HEK293 (cell line): ENCODE measurements at regions not wholly inside any gene's neighbourhood (a gene's known extent, or its start where the extent isn't known, plus 50 kb on each side); places are given as distances from the start of the nearest gene placed in this dataset.

Experiments
- CTCF ChIA-PET: fragments of 350-600 bp; formaldehyde crosslinking; extraction: SDS; loops from one replicate; lab custom pipeline; 2021; ENCODE audit warnings: antibody characterized with exemption; lab: Yijun Ruan, JAX
- POLR2A ChIA-PET: fragments of 300-600 bp; formaldehyde crosslinking; extraction: SDS; loops from one replicate; lab custom pipeline; 2020; ENCODE audit warnings: antibody characterized with exemption, inconsistent platforms; lab: Yijun Ruan, JAX
- H3K27ac ChIP-seq: fragments of 200-500 bp; sonication (Bioruptor generic); 2 replicates; pipeline ENCODE4 v1.5.1; 2014; ENCODE audit warnings: low read depth, low read length, control low read depth, inconsistent platforms; ENCODE audit errors: extremely low read depth
- H3K36me3 ChIP-seq, 2 experiments: fragments of 200-500 bp in 1 of 2; sonication (Bioruptor generic) in 1 of 2; 1 replicate in 1 of 2; 2 replicates in 1 of 2; pipeline ENCODE4 v1.5.1; 2014 to 2017; ENCODE audit warnings: inconsistent platforms in 2 of 2, low read length in 2 of 2; ENCODE audit not compliant: control insufficient read depth in 2 of 2, insufficient read depth in 1 of 2
- H3K4me1 ChIP-seq: fragments of 200-500 bp; sonication (Bioruptor generic); 2 replicates; pipeline ENCODE4 v1.5.1; 2014; ENCODE audit warnings: mild to moderate bottlenecking, low read length, inconsistent platforms; ENCODE audit not compliant: control insufficient read depth, insufficient read depth
- H3K4me3 ChIP-seq: 2 replicates; pipeline ENCODE4 v1.5.1; 2011; ENCODE audit warnings: low read depth, mild to moderate bottlenecking, control low read depth, low read length, moderate library complexity
- H3K9me3 ChIP-seq: fragments of 200-500 bp; sonication (Bioruptor generic); 2 replicates; pipeline ENCODE4 v1.5.1; 2014; ENCODE audit warnings: low read depth, low read length, inconsistent platforms; ENCODE audit not compliant: control insufficient read depth, insufficient read depth
- EGR2 ChIP-seq: fragments of 450-650 bp; formaldehyde crosslinking; IDR thresholded peaks from 2 replicates; pipeline ENCODE4 v1.5.1; 2016; ENCODE audit warnings: low read depth, missing biosample characterization, missing genetic modification characterization
- OSR2 ChIP-seq: fragments of 450-650 bp; formaldehyde crosslinking; IDR thresholded peaks from 2 replicates; pipeline ENCODE4 v1.5.1; 2016; ENCODE audit warnings: missing biosample characterization, missing genetic modification characterization
- YY1 ChIP-seq: fragments of 450-650 bp; formaldehyde crosslinking; IDR thresholded peaks from 2 replicates; pipeline ENCODE4 v1.5.1; 2018; ENCODE audit warnings: missing biosample characterization, missing genetic modification characterization
- ZFP3 ChIP-seq: fragments of 450-650 bp; formaldehyde crosslinking; IDR thresholded peaks from 2 replicates; pipeline ENCODE4 v1.5.1; 2016; ENCODE audit warnings: low read depth, missing biosample characterization, missing genetic modification characterization
- ZIC2 ChIP-seq: fragments of 450-650 bp; formaldehyde crosslinking; IDR thresholded peaks from 2 replicates; pipeline ENCODE4 v1.5.1; 2016; ENCODE audit warnings: missing biosample characterization, missing genetic modification characterization
- ZNF202 ChIP-seq: fragments of 450-650 bp; formaldehyde crosslinking; IDR thresholded peaks from 2 replicates; pipeline ENCODE4 v1.5.1; 2016; ENCODE audit warnings: missing biosample characterization, missing genetic modification characterization, borderline replicate concordance
- ZNF37A ChIP-seq: fragments of 450-650 bp; IDR thresholded peaks from 2 replicates; pipeline ENCODE4 v1.5.1; 2018; ENCODE audit warnings: missing biosample characterization, missing genetic modification characterization
- ZNF530 ChIP-seq: fragments of 450-650 bp; formaldehyde crosslinking; IDR thresholded peaks from 2 replicates; pipeline ENCODE4 v1.5.1; 2016; ENCODE audit warnings: low read depth, missing biosample characterization, missing genetic modification characterization
- ZNF664 ChIP-seq: fragments of 450-650 bp; formaldehyde crosslinking; IDR thresholded peaks from 2 replicates; pipeline ENCODE4 v1.5.1; 2016; ENCODE audit warnings: missing biosample characterization, missing genetic modification characterization
- ZNF677 ChIP-seq: fragments of 450-650 bp; IDR thresholded peaks from 2 replicates; pipeline ENCODE4 v1.5.0; 2018; ENCODE audit warnings: missing biosample characterization, mild to moderate bottlenecking, missing genetic modification characterization, moderate library complexity
- TF ChIP-seq, protein P1 (sequence below): fragments of 450-650 bp; formaldehyde crosslinking; IDR thresholded peaks from 2 replicates; pipeline ENCODE4 v1.5.1; 2016; ENCODE audit warnings: missing biosample characterization, missing genetic modification characterization
- TF ChIP-seq, protein P2 (sequence below): fragments of 450-650 bp; formaldehyde crosslinking; IDR thresholded peaks from 2 replicates; pipeline ENCODE4 v1.5.1; 2016; ENCODE audit warnings: missing biosample characterization, missing genetic modification characterization
- TF ChIP-seq, protein P3 (sequence below): IDR thresholded peaks from 2 replicates; pipeline ENCODE4 v1.6.1; 2011; ENCODE audit warnings: mild to moderate bottlenecking, low read depth, low read length, borderline replicate concordance
- TF ChIP-seq, protein P4 (sequence below): fragments of 450-650 bp; formaldehyde crosslinking; IDR thresholded peaks from 2 replicates; pipeline ENCODE4 v1.5.1; 2016; ENCODE audit warnings: missing biosample characterization, missing genetic modification characterization
- TF ChIP-seq, protein P5 (sequence below): sonication (generic); formaldehyde crosslinking; IDR thresholded peaks from 2 replicates; pipeline ENCODE4 v1.8.1; 2022; ENCODE audit warnings: mild to moderate bottlenecking, moderate library complexity, missing genetic modification reagents
- TF ChIP-seq, protein P6 (sequence below): fragments of 450-650 bp; formaldehyde crosslinking; IDR thresholded peaks from 2 replicates; pipeline ENCODE4 v1.5.1; 2016; ENCODE audit warnings: missing biosample characterization, missing genetic modification characterization
- TF ChIP-seq, protein P7 (sequence below): fragments of 450-650 bp; formaldehyde crosslinking; IDR thresholded peaks from 2 replicates; pipeline ENCODE4 v1.5.1; 2016; ENCODE audit warnings: missing biosample characterization, missing genetic modification characterization
- TF ChIP-seq, protein P8 (sequence below): fragments of 450-650 bp; formaldehyde crosslinking; IDR thresholded peaks from 2 replicates; pipeline ENCODE4 v1.5.1; 2017; ENCODE audit warnings: missing biosample characterization, missing genetic modification characterization

DNA sequence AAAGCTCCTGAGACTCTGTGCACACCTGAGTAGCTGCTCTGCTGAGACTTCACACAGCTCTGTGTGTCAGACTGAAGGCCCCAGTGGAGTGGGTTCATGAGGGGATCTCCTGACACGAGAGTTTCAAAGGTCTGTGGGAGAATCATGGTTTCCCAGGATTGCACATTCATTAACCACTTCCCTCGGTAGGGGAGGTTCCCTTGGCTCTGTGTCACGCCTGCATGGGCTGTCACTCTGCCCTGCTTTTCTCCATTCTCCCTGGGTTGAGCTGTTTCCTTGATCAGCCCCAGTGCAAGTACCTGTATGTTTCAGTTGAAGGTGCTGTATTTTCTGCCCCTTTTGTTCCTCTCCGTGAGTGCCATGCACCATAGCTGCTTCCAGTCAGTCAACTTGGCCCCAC lies 236.9 kb downstream of the EPM2A start:
- ChIA-PET POLR2A (no interaction called here), CTCF (no interaction called here)
- Histone ChIP-seq H3K4me1 (no peaks in the 10 kb centered on the region), H3K36me3 (no peaks in the 10 kb centered on the region), H3K27ac (no peak overlapping the region), H3K4me3 (no peak overlapping the region), H3K9me3 (no peaks in the 10 kb centered on the region)
- no peak for TF ChIP-seq OSR2 (tag by site-specific recombination)
- TF ChIP-seq, protein P1, sequence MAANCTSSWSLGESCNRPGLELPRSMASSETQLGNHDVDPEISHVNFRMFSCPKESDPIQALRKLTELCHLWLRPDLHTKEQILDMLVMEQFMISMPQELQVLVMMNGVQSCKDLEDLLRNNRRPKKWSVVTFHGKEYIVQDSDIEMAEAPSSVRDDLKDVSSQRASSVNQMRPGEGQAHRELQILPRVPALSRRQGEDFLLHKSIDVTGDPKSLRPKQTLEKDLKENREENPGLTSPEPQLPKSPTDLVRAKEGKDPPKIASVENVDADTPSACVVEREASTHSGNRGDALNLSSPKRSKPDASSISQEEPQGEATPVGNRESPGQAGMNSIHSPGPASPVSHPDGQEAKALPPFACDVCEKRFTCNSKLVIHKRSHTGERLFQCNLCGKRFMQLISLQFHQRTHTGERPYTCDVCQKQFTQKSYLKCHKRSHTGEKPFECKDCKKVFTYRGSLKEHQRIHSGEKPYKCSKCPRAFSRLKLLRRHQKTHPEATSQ: no peak
- no peak for TF ChIP-seq ZNF664 (tag by site-specific recombination)
- TF ChIP-seq, protein P2, sequence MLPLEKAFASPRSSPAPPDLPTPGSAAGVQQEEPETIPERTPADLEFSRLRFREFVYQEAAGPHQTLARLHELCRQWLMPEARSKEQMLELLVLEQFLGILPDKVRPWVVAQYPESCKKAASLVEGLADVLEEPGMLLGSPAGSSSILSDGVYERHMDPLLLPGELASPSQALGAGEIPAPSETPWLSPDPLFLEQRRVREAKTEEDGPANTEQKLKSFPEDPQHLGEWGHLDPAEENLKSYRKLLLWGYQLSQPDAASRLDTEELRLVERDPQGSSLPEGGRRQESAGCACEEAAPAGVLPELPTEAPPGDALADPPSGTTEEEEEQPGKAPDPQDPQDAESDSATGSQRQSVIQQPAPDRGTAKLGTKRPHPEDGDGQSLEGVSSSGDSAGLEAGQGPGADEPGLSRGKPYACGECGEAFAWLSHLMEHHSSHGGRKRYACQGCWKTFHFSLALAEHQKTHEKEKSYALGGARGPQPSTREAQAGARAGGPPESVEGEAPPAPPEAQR (tag by site-specific recombination): no peak
- TF ChIP-seq, protein P3, sequence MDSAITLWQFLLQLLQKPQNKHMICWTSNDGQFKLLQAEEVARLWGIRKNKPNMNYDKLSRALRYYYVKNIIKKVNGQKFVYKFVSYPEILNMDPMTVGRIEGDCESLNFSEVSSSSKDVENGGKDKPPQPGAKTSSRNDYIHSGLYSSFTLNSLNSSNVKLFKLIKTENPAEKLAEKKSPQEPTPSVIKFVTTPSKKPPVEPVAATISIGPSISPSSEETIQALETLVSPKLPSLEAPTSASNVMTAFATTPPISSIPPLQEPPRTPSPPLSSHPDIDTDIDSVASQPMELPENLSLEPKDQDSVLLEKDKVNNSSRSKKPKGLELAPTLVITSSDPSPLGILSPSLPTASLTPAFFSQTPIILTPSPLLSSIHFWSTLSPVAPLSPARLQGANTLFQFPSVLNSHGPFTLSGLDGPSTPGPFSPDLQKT: no peak
- TF ChIP-seq, protein P4, sequence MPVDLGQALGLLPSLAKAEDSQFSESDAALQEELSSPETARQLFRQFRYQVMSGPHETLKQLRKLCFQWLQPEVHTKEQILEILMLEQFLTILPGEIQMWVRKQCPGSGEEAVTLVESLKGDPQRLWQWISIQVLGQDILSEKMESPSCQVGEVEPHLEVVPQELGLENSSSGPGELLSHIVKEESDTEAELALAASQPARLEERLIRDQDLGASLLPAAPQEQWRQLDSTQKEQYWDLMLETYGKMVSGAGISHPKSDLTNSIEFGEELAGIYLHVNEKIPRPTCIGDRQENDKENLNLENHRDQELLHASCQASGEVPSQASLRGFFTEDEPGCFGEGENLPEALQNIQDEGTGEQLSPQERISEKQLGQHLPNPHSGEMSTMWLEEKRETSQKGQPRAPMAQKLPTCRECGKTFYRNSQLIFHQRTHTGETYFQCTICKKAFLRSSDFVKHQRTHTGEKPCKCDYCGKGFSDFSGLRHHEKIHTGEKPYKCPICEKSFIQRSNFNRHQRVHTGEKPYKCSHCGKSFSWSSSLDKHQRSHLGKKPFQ (tag by site-specific recombination): no peak
- TF ChIP-seq, protein P5, sequence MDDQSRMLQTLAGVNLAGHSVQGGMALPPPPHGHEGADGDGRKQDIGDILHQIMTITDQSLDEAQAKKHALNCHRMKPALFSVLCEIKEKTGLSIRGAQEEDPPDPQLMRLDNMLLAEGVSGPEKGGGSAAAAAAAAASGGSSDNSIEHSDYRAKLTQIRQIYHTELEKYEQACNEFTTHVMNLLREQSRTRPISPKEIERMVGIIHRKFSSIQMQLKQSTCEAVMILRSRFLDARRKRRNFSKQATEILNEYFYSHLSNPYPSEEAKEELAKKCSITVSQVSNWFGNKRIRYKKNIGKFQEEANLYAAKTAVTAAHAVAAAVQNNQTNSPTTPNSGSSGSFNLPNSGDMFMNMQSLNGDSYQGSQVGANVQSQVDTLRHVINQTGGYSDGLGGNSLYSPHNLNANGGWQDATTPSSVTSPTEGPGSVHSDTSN: no peak
- no peak for TF ChIP-seq EGR2
- TF ChIP-seq, protein P6, sequence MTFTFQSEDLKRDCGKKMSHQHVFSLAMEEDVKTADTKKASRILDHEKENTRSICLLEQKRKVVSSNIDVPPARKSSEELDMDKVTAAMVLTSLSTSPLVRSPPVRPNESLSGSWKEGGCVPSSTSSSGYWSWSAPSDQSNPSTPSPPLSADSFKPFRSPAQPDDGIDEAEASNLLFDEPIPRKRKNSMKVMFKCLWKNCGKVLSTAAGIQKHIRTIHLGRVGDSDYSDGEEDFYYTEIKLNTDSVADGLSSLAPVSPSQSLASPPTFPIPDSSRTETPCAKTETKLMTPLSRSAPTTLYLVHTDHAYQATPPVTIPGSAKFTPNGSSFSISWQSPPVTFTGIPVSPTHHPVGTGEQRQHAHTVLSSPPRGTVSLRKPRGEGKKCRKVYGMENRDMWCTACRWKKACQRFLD (tag by site-specific recombination): no peak
- TF ChIP-seq YY1: no peak
- no peak for TF ChIP-seq ZNF677 (tag by site-specific recombination)
- no peak for TF ChIP-seq ZNF530 (tag by site-specific recombination)
- no peak for TF ChIP-seq ZNF37A (tag by site-specific recombination)
- no peak for TF ChIP-seq ZFP3 (tag by site-specific recombination)
- TF ChIP-seq, protein P7, sequence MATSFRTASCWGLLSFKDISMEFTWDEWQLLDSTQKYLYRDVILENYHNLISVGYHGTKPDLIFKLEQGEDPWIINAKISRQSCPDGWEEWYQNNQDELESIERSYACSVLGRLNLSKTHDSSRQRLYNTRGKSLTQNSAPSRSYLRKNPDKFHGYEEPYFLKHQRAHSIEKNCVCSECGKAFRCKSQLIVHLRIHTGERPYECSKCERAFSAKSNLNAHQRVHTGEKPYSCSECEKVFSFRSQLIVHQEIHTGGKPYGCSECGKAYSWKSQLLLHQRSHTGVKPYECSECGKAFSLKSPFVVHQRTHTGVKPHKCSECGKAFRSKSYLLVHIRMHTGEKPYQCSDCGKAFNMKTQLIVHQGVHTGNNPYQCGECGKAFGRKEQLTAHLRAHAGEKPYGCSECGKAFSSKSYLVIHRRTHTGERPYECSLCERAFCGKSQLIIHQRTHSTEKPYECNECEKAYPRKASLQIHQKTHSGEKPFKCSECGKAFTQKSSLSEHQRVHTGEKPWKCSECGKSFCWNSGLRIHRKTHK (tag by site-specific recombination): no peak
- TF ChIP-seq ZNF202 (tag by site-specific recombination): no peak
- TF ChIP-seq, protein P8, sequence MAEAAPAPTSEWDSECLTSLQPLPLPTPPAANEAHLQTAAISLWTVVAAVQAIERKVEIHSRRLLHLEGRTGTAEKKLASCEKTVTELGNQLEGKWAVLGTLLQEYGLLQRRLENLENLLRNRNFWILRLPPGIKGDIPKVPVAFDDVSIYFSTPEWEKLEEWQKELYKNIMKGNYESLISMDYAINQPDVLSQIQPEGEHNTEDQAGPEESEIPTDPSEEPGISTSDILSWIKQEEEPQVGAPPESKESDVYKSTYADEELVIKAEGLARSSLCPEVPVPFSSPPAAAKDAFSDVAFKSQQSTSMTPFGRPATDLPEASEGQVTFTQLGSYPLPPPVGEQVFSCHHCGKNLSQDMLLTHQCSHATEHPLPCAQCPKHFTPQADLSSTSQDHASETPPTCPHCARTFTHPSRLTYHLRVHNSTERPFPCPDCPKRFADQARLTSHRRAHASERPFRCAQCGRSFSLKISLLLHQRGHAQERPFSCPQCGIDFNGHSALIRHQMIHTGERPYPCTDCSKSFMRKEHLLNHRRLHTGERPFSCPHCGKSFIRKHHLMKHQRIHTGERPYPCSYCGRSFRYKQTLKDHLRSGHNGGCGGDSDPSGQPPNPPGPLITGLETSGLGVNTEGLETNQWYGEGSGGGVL (tag by site-specific recombination): no peak
- TF ChIP-seq ZIC2 (tag by site-specific recombination): no peak
